ENCODE measurements at regions not wholly inside any gene's neighbourhood (a gene's known extent, or its start where the extent isn't known, plus 50 kb on each side); places are given as distances from the start of the nearest gene placed in this dataset.

DNA sequence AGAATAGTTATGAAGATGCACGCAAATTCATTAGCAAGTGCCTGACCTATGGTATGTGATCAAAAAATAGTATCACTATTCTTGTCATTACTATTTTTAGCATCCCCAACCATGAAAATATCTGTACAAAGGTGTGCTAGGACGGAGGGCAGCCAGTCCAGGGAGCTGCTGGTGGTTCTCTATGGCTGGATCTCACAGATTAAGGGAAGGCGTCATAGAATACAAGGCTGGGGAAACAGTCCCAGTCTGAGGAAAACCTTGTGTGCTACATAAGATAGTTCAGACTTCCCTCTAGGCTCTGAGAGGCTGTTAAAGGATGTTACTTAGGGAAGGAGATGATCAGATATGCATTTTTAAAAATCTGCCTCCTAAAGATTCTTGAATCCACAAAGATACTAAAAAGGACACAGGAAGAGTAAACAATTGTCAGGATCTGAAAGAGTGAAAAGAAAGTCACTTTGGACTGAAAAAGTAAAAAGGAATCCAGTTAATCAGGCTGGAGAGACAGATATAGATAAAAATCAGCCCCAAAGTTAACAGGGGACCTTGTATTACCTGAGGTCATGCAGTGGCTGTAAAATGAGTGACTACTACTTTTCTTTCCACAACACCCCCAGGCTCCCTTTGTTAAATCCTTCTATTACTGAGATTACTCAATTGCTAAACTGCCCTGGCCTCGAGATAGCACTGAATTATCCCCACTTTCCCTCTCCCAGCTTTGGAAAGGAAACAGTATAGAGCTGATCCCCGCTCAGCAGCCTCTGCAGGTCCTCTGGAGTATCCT lies 108.6 kb downstream of the MAB21L3 start:
- Mint-ChIP-seq H3K27ac (no peak overlapping the region), H3K4me3 (no peak overlapping the region), H3K27me3 (no peaks in the 10 kb centered on the region), H3K4me1 (ENCODE audit: low read depth) (no peaks in the 10 kb centered on the region), H3K9me3 (ENCODE audit: low read depth) (no peaks in the 10 kb centered on the region), H3K36me3 (no peaks in the 10 kb centered on the region)

DNA sequence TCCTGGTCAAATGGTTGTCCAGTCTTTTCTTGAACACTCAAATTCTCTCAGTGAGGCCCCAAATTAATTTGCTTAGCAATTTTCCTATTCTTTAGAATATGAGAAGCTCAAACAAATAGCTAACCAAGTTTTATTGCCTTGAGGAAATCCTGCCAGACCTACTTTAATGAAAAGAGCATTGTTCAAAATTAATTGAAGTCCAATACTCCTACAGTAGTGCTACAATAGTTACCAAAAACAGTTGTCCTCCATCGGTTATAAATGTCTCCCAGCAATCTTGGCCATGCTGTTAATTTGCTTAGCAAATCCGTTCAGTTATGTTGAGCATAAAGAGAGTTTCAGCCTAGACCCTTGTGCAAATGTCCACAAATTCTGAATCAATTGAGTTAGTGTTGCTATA lies 112.9 kb downstream of the MAB21L3 start:
- Mint-ChIP-seq H3K27ac (no peak overlapping the region), H3K27me3 (no peaks in the 10 kb centered on the region), H3K36me3 (no peaks in the 10 kb centered on the region), H3K9me3 (ENCODE audit: low read depth) (no peaks in the 10 kb centered on the region), H3K4me1 (ENCODE audit: low read depth) (no peaks in the 10 kb centered on the region), H3K4me3 (no peak overlapping the region)

GRCh38 chr1:116224561-116224960 lies 113.4 kb downstream of the MAB21L3 start:
- Mint-ChIP-seq H3K36me3 (no peaks in the 10 kb centered on the region), H3K9me3 (ENCODE audit: low read depth) (no peaks in the 10 kb centered on the region), H3K27ac (no peak overlapping the region), H3K27me3 (no peaks in the 10 kb centered on the region), H3K4me1 (ENCODE audit: low read depth) (no peaks in the 10 kb centered on the region), H3K4me3 (no peak overlapping the region)

DNA sequence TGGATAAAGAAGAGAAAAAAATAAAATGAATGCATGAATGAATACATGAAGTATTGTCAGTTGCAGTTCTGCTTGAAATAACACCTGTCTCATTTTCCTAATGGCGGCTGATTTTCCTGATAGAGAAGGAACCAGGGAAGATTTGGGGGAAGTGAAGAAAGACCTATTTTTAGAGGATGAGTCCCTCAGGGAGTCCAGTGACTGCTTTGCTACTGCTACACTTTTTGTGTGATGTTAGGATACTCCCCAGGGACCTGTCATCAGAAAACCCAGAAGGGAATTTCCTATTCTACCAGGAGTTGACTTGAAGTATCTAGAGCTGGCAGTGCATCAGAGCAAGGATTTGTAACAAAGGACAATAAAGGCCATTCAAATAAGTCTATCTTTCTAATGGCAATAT lies 114.8 kb downstream of the MAB21L3 start:
- no peaks in the 10 kb centered on the region for H3K9me3 Mint-ChIP-seq (ENCODE audit: low read depth)
- no peak overlapping the region for H3K4me3 Mint-ChIP-seq
- no peak overlapping the region for H3K27ac Mint-ChIP-seq
- peaks cover 3% of the 10 kb centered on the region for H3K4me1 Mint-ChIP-seq (ENCODE audit: low read depth)
- H3K36me3 Mint-ChIP-seq: no peaks in the 10 kb centered on the region
- H3K27me3 Mint-ChIP-seq: no peaks in the 10 kb centered on the region

DNA sequence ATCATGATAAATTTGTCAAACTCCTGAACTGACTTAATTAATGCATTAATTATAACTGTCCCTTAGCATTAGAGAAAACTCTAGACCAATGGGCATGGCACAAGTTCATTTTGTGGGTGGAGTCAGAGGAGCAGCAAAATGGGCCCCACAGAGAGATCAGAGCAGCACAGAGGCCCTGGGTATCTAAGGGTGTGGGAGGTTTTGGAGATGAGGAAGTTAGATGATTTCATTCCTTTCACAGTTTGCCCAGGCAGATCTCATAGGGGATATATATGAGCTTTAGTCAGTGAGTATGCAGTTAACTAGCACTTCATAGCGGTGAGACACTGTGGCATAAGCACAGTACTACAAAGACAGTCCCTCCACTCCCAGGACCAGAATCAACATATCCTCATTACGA lies 117.3 kb downstream of the MAB21L3 start:
- Mint-ChIP-seq H3K27ac (no peak overlapping the region), H3K9me3 (ENCODE audit: low read depth) (no peaks in the 10 kb centered on the region), H3K4me1 (ENCODE audit: low read depth) (peaks cover 10% of the 10 kb centered on the region), H3K27me3 (no peaks in the 10 kb centered on the region), H3K4me3 (no peak overlapping the region), H3K36me3 (no peaks in the 10 kb centered on the region)

GRCh38 chr1:116230712-116231111 lies 119.5 kb downstream of the MAB21L3 start:
- H3K9me3 Mint-ChIP-seq (ENCODE audit: low read depth): no peaks in the 10 kb centered on the region
- H3K4me1 Mint-ChIP-seq (ENCODE audit: low read depth): peaks cover 10% of the 10 kb centered on the region
- H3K36me3 Mint-ChIP-seq: no peaks in the 10 kb centered on the region
- no peak overlapping the region for H3K27ac Mint-ChIP-seq
- H3K27me3 Mint-ChIP-seq: no peaks in the 10 kb centered on the region
- H3K4me3 Mint-ChIP-seq: no peak overlapping the region

DNA sequence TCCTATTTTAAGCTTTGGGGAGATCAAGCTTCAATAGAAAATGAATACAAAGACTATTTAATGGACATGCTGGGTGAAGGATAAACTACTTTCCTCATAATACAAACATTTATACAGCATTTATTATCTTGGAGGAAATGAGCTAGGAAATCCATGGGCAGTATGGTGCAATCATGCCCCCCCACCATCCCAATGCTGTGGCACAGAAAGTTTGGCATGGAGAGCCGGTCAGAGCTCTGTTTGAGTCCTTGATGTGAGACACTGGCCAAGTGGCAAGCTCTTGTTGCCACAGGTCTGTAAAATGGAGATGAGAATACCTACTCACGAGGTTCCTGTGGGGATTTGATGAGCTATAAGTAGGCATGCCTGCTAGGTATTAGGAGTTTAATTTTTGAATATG lies 120.6 kb downstream of the MAB21L3 start:
- Mint-ChIP-seq H3K27ac (no peak overlapping the region), H3K27me3 (no peaks in the 10 kb centered on the region), H3K4me1 (ENCODE audit: low read depth) (peaks cover 10% of the 10 kb centered on the region), H3K4me3 (no peak overlapping the region), H3K9me3 (ENCODE audit: low read depth) (no peaks in the 10 kb centered on the region), H3K36me3 (no peaks in the 10 kb centered on the region)

- no peak overlapping the region for H3K4me3 Mint-ChIP-seq
- H3K4me1 Mint-ChIP-seq (ENCODE audit: low read depth): peaks cover 10% of the 10 kb centered on the region
- no peaks in the 10 kb centered on the region for H3K27me3 Mint-ChIP-seq
- no peaks in the 10 kb centered on the region for H3K9me3 Mint-ChIP-seq (ENCODE audit: low read depth)
- H3K27ac Mint-ChIP-seq: no peak overlapping the region
- H3K36me3 Mint-ChIP-seq: no peaks in the 10 kb centered on the region
Observed at GRCh38 chr1:116232989-116233514, 121.9 kb downstream of the MAB21L3 start.

DNA sequence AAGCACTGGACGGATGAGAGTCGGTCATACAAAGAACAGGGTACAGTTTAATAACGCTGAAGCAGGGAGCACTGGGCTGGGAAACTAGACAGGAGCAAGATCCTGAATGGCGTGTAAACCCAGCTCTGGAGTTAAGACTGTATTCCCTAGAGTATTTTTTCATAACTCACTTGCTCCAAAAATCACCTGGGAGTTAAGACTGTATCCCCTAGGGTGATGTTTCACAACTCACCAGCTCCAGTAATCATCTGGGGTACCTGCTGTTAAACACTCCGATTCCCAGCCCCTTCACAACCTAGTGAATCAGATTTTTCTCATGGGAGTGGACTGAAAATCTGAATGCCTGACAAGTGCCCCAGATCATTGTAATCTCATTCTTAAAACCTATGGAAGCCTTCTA lies 123.2 kb downstream of the MAB21L3 start:
- H3K4me3 Mint-ChIP-seq: no peak overlapping the region
- H3K9me3 Mint-ChIP-seq (ENCODE audit: low read depth): no peaks in the 10 kb centered on the region
- H3K36me3 Mint-ChIP-seq: no peaks in the 10 kb centered on the region
- no peak overlapping the region for H3K27ac Mint-ChIP-seq
- H3K4me1 Mint-ChIP-seq (ENCODE audit: low read depth): peaks cover 10% of the 10 kb centered on the region
- no peaks in the 10 kb centered on the region for H3K27me3 Mint-ChIP-seq

- Mint-ChIP-seq H3K9me3 (ENCODE audit: low read depth) (no peaks in the 10 kb centered on the region), H3K4me1 (ENCODE audit: low read depth) (peaks cover 19% of the 10 kb centered on the region), H3K4me3 (no peak overlapping the region), H3K27me3 (no peaks in the 10 kb centered on the region), H3K27ac (no peak overlapping the region), H3K36me3 (no peaks in the 10 kb centered on the region)
Observed at GRCh38 chr1:116239916-116240315, 128.7 kb downstream of the MAB21L3 start.

GRCh38 chr1:116242741-116243140 lies 130.3 kb upstream of the ATP1A1 start:
- H3K27me3 Mint-ChIP-seq: no peaks in the 10 kb centered on the region
- no peaks in the 10 kb centered on the region for H3K36me3 Mint-ChIP-seq
- H3K27ac Mint-ChIP-seq: no peak overlapping the region
- no peak overlapping the region for H3K4me3 Mint-ChIP-seq
- peaks cover 19% of the 10 kb centered on the region for H3K4me1 Mint-ChIP-seq (ENCODE audit: low read depth)
- no peaks in the 10 kb centered on the region for H3K9me3 Mint-ChIP-seq (ENCODE audit: low read depth)

DNA sequence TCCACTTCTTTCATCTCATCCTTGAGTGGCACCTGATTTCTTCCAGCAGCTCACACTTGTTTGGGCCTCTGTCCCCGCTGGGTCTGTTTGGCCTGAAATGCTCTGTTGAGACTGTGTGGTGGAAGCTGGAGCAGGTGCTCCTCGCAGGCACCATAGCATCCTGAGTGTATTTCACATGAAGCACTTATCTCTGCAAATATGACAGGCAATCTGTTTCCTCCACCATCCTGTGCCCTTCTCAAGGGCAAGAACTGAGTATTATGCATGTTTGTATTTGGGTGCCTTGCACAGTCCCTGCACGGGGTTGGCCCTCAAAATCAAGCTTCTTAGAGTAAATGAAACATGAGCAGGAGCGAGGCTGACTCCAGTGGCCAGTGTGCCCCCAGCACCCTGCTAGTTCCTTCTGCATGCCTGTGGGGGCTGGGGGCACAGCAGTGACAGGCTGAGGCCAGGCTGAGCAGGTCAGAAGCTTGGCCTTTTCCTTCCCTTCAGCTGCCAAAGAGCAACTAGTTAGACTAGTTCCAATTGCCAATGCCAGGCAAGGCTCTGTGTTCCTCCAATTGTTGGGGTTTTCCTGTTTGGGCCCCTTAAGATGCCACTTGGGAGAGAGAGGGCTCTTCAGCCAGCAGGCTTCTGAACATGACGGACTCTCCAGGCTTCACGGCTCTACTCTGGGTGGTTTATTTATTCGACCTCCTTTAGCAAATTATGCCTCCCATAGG lies 129.6 kb upstream of the ATP1A1 start:
- peaks cover 19% of the 10 kb centered on the region for H3K4me1 Mint-ChIP-seq (ENCODE audit: low read depth)
- H3K36me3 Mint-ChIP-seq: no peaks in the 10 kb centered on the region
- no peak overlapping the region for H3K27ac Mint-ChIP-seq
- H3K9me3 Mint-ChIP-seq (ENCODE audit: low read depth): no peaks in the 10 kb centered on the region
- H3K27me3 Mint-ChIP-seq: no peaks in the 10 kb centered on the region
- no peak overlapping the region for H3K4me3 Mint-ChIP-seq

DNA sequence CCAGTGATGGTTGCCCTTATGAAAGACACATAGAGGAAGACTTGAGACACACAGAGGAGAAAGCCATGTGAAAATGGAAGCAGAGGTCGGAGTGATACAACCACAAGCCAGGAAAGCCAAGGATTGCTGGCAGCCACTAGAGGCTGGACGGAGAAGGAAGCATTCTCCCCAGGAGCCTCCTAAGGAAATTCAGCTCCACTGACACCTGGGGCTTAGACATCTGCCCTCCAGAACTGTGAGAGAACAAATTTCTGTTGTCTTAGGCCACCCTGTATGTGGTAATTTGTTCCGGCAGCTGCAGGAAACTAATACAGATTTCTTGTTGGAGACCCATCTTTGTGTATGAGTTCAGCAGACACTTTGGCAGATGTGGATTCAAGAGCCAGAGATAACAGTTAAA lies 126.9 kb upstream of the ATP1A1 start:
- H3K4me1 Mint-ChIP-seq (ENCODE audit: low read depth): peaks cover 18% of the 10 kb centered on the region
- H3K9me3 Mint-ChIP-seq (ENCODE audit: low read depth): no peaks in the 10 kb centered on the region
- H3K4me3 Mint-ChIP-seq: no peak overlapping the region
- H3K27ac Mint-ChIP-seq: no peak overlapping the region
- H3K27me3 Mint-ChIP-seq: no peaks in the 10 kb centered on the region
- H3K36me3 Mint-ChIP-seq: no peaks in the 10 kb centered on the region

DNA sequence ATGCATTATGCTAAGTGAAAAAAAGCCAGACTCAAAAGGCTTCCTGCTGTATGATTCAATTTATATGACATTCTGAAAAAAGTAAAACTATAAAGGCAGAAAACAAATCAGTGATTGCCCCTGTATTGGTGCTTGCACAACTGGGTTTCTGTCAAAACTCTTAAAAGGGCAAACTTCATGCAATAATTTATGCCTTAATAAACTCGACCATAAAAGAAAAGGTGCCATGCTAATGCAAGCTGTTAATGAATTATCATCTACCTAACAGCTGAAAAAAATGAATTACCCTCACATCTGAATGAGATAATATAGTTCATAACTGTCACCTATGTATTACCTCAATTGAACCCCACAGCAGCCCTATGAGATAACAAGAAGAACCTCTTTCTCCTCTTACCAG lies 120.8 kb upstream of the ATP1A1 start:
- Mint-ChIP-seq H3K9me3 (ENCODE audit: low read depth) (no peaks in the 10 kb centered on the region), H3K36me3 (no peaks in the 10 kb centered on the region), H3K4me1 (ENCODE audit: low read depth) (peaks cover 7% of the 10 kb centered on the region), H3K27ac (no peak overlapping the region), H3K4me3 (no peak overlapping the region), H3K27me3 (no peaks in the 10 kb centered on the region)

DNA sequence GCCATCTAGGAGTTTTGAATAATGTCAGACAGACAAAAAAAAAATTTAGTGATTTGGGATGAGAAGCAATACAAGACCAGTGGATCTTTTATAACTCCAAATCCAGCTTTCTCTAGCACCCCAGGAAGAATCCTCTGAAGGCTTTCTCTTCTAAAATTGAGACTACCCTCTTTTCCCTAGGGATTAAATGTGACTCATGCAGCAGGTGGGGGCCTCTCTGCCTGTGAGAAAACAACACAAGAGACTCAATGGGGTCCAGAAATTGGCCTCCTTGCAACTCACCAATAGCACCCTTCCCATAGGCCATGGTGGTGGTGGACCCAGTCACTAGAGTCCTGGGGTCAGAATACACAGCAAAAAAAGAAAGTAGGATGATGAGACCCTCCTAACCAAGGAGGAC lies 120.3 kb upstream of the ATP1A1 start:
- H3K9me3 Mint-ChIP-seq (ENCODE audit: low read depth): no peaks in the 10 kb centered on the region
- H3K27ac Mint-ChIP-seq: no peak overlapping the region
- H3K4me1 Mint-ChIP-seq (ENCODE audit: low read depth): peaks cover 9% of the 10 kb centered on the region
- H3K4me3 Mint-ChIP-seq: no peak overlapping the region
- H3K36me3 Mint-ChIP-seq: no peaks in the 10 kb centered on the region
- H3K27me3 Mint-ChIP-seq: no peaks in the 10 kb centered on the region
